Smooth muscle cell (in vitro differentiated cells): ENCODE measurements at regions not wholly inside any gene's neighbourhood (a gene's known extent, or its start where the extent isn't known, plus 50 kb on each side); places are given as distances from the start of the nearest gene placed in this dataset.

ENCODE experiments used
- DNase-seq: peaks from one replicate; lab custom pipeline; 2025; ENCODE audit not compliant: unreplicated experiment; lab: John Stamatoyannopoulos, UW
- H2AFZ ChIP-seq: fragments of 200-600 bp; sonication (generic); 2 replicates; pipeline ENCODE4 v1.6.0; 2016; ENCODE audit warnings: antibody characterized with exemption, low read depth, mild to moderate bottlenecking
- H3F3A ChIP-seq: fragments of 200-600 bp; sonication (generic); 2 replicates; pipeline ENCODE4 v1.6.0; 2017; ENCODE audit warnings: antibody characterized with exemption, low read depth
- H3K27ac ChIP-seq: fragments of 200-600 bp; sonication (generic); 2 replicates; pipeline ENCODE4 v1.5.1; 2016; ENCODE audit warnings: low read depth, mild to moderate bottlenecking
- H3K27me3 ChIP-seq: fragments of 200-600 bp; sonication (generic); 2 replicates; pipeline ENCODE4 v1.6.1; 2016; ENCODE audit warnings: low read depth, mild to moderate bottlenecking
- H3K36me3 ChIP-seq: fragments of 200-600 bp; sonication (generic); 2 replicates; pipeline ENCODE4 v1.5.1; 2016; ENCODE audit warnings: low read depth
- H3K4me1 ChIP-seq: fragments of 200-600 bp; sonication (generic); 2 replicates; pipeline ENCODE4 v1.5.1; 2016; ENCODE audit warnings: low read depth
- H3K4me2 ChIP-seq: fragments of 200-600 bp; sonication (generic); 2 replicates; pipeline ENCODE4 v1.6.0; 2016; ENCODE audit warnings: mild to moderate bottlenecking
- H3K4me3 ChIP-seq: fragments of 200-600 bp; sonication (generic); 2 replicates; pipeline ENCODE4 v1.5.1; 2016; ENCODE audit warnings: mild to moderate bottlenecking
- H3K79me2 ChIP-seq: fragments of 200-600 bp; sonication (generic); 2 replicates; pipeline ENCODE4 v1.6.0; 2016; ENCODE audit warnings: low read depth, mild to moderate bottlenecking
- H3K9ac ChIP-seq: fragments of 200-600 bp; sonication (generic); 2 replicates; pipeline ENCODE4 v1.6.0; 2016; ENCODE audit warnings: low read depth
- H3K9me3 ChIP-seq: fragments of 200-600 bp; sonication (generic); replicated peaks from 2 replicates; pipeline ENCODE4 v1.5.1; 2016; ENCODE audit warnings: low read depth
- H4K20me1 ChIP-seq: fragments of 200-600 bp; sonication (generic); 2 replicates; pipeline ENCODE4 v1.6.0; 2016; ENCODE audit warnings: low read depth
- CTCF ChIP-seq: fragments of 200-600 bp; sonication (generic); IDR thresholded peaks from 2 replicates; pipeline ENCODE4 v1.5.1; 2017; ENCODE audit warnings: borderline replicate concordance, mild to moderate bottlenecking, antibody characterized with exemption; ENCODE audit not compliant: insufficient read depth, poor library complexity, severe bottlenecking
- WGBS: methylation state at CpG from one replicate; pipeline ENCODE4 v1.1.7; 2016; ENCODE audit warnings: low lambda C conversion rate; 5-methylcytosine and 5-hydroxymethylcytosine counted together

GRCh38 chr10:9188022-9188810 lies 1133.7 kb downstream of the GATA3 start:
- no peak overlapping the region for H3K4me2 ChIP-seq
- H3K9me3 ChIP-seq, result no peaks in the 10 kb centered on the region
- H3F3A ChIP-seq, result no peaks in the 10 kb centered on the region
- 87% methylated on average over 3 of the region's 3 CpGs for WGBS
- no peaks in the 10 kb centered on the region for H3K4me1 ChIP-seq
- no peaks in the 10 kb centered on the region for H3K36me3 ChIP-seq
- no peak overlapping the region for H3K4me3 ChIP-seq
- no peak for TF ChIP-seq CTCF
- no peak for DNase-seq
- no peak overlapping the region for H3K27ac ChIP-seq
- no peaks in the 10 kb centered on the region for H4K20me1 ChIP-seq
- H3K9ac ChIP-seq, result no peak overlapping the region
- no peak overlapping the region for H2AFZ ChIP-seq
- H3K27me3 ChIP-seq, result no peaks in the 10 kb centered on the region
- H3K79me2 ChIP-seq, result no peaks in the 10 kb centered on the region

GRCh38 chr10:9189448-9189847 lies 1135.0 kb downstream of the GATA3 start:
- no peak overlapping the region for H2AFZ ChIP-seq
- H3K27ac ChIP-seq, result no peak overlapping the region
- no peaks in the 10 kb centered on the region for H4K20me1 ChIP-seq
- no peak overlapping the region for H3K4me2 ChIP-seq
- no peak for TF ChIP-seq CTCF
- no peaks in the 10 kb centered on the region for H3K9me3 ChIP-seq
- no peak overlapping the region for H3K9ac ChIP-seq
- no peak overlapping the region for H3K4me3 ChIP-seq
- no peaks in the 10 kb centered on the region for H3K79me2 ChIP-seq
- H3F3A ChIP-seq, result no peaks in the 10 kb centered on the region
- H3K27me3 ChIP-seq, result no peaks in the 10 kb centered on the region
- no peaks in the 10 kb centered on the region for H3K36me3 ChIP-seq
- H3K4me1 ChIP-seq, result no peaks in the 10 kb centered on the region
- DNase-seq, result no peak
- WGBS, result 87% methylated on average over 2 of the region's 2 CpGs

DNA sequence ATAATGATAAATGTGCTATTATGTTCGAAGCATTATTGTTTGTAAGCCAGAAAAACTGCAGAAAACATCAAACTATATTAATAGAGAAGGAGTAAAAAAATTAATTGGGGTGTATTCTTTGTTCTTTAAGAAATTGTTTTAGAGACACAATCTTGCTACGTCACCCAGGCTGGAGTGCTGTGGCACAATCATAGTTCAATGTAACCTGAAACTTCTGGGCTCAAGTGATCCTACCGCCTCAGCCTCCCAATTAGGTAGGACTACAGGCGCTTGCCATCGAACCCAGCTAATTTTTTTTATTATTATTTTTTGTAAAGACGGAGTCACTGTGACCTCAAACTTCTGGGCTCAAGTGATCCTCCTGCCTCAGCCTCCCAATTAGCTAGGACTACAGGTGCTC lies 1138.6 kb downstream of the GATA3 start:
- TF ChIP-seq CTCF, result no peak
- no peak overlapping the region for H3K4me3 ChIP-seq

GRCh38 chr10:9195385-9195784 lies 1140.9 kb downstream of the GATA3 start:
- Histone ChIP-seq H3K79me2 (no peaks in the 10 kb centered on the region), H4K20me1 (no peaks in the 10 kb centered on the region), H3K9ac (no peak overlapping the region), H2AFZ (no peak overlapping the region), H3K36me3 (no peaks in the 10 kb centered on the region), H3K9me3 (no peaks in the 10 kb centered on the region), H3K4me1 (no peaks in the 10 kb centered on the region), H3F3A (no peaks in the 10 kb centered on the region), H3K27ac (no peak overlapping the region), H3K4me2 (no peak overlapping the region), H3K27me3 (no peaks in the 10 kb centered on the region), H3K4me3 (no peak overlapping the region)
- 84% methylated on average over 2 of the region's 2 CpGs for WGBS
- no peak for DNase-seq
- no peak for TF ChIP-seq CTCF

More for the DNA sequence above, 1138.6 kb downstream of the GATA3 start:
- Histone ChIP-seq H3K9ac (no peak overlapping the region), H3K27ac (no peak overlapping the region), H3K27me3 (no peaks in the 10 kb centered on the region), H3K79me2 (no peaks in the 10 kb centered on the region), H3F3A (no peaks in the 10 kb centered on the region), H2AFZ (no peak overlapping the region), H3K9me3 (no peaks in the 10 kb centered on the region), H3K36me3 (no peaks in the 10 kb centered on the region), H3K4me1 (no peaks in the 10 kb centered on the region), H3K4me2 (no peak overlapping the region), H4K20me1 (no peaks in the 10 kb centered on the region)
- DNase-seq, result no peak
- 87% methylated on average over 6 of the region's 6 CpGs for WGBS
